Panc1 (cell line): ENCODE measurements at regions not wholly inside any gene's neighbourhood (a gene's known extent, or its start where the extent isn't known, plus 50 kb on each side); places are given as distances from the start of the nearest gene placed in this dataset.

Experiments used
- CTCF ChIP-seq: fragments of 450-650 bp; IDR thresholded peaks from 2 replicates; pipeline ENCODE4 v1.5.1; 2017; ENCODE audit warnings: mild to moderate bottlenecking
- POLR2AphosphoS5 ChIP-seq: IDR thresholded peaks from 2 replicates; pipeline ENCODE4 v1.6.1; 2012; ENCODE audit warnings: mild to moderate bottlenecking, low read depth, low read length, moderate library complexity
- REST ChIP-seq, 2 experiments: IDR thresholded peaks; 2 replicates each; pipeline ENCODE4 v1.6.1; 2011 to 2012; ENCODE audit warnings: low read depth in 2 of 2, control low read depth in 1 of 2, low read length in 1 of 2, mild to moderate bottlenecking in 1 of 2, moderate library complexity in 1 of 2; ENCODE audit not compliant: insufficient read depth in 1 of 2
- SIN3A ChIP-seq: IDR thresholded peaks from 2 replicates; pipeline ENCODE4 v1.6.1; 2012; ENCODE audit warnings: low read depth, mild to moderate bottlenecking, low read length, moderate library complexity, borderline replicate concordance; ENCODE audit not compliant: insufficient read depth

- no peak for TF ChIP-seq CTCF
- TF ChIP-seq REST (IDR thresholded peaks at IDR 0.05; ENCODE audit: insufficient read depth in 1 of 2, low read depth in 2 of 2, low read length in 1 of 2): no peak
- no peak for TF ChIP-seq POLR2AphosphoS5
- no peak for TF ChIP-seq SIN3A
Measured at GRCh38 chr2:104286841-104287240, 567.1 kb upstream of the POU3F3 start.
